ENCODE measurements at regions not wholly inside any gene's neighbourhood (a gene's known extent, or its start where the extent isn't known, plus 50 kb on each side); places are given as distances from the start of the nearest gene placed in this dataset.

DNA sequence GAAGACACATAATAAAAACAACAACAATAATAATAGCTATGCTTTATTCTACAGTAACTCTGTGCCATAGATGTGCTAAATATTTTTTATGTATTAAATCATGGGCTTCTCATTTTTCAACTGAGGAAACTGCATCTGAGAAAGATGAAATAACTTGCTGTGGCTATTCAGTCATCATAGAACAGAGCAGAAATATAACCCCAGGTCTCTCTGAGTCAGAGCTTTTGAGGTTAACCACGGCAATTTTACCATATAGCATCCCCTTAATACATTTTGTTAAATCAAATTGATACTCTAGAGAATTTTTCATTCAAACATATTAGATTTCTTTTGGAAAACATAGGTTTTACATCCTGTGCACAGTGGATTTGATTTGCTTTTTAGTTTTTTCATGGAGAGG lies 586.6 kb upstream of the KLHL29 start:
- DNase-seq (ENCODE audit: extremely low spot score, insufficient read length, low read depth) (no peak), FAIRE-seq (no peak)

DNA sequence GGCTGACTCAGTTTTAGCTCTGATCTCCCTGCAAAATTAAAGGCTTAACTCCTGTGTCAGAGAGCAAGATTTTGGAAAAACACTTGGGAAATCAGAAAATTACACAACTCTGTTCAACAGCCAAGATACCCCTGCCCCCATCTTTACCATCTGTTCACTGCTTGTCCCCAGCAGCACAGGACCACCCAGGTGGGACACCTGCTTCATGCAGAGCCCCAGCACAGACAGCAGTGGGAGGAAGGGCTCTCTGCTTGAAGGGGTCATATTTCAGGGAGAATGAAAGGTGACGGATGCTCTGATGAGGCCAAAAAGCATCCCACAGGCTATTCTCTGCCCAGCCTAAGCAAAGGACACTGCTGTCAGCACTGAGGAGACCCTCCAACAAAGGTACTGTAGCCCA lies 584.6 kb upstream of the KLHL29 start:
- DNase-seq (ENCODE audit: extremely low spot score, insufficient read length, low read depth): no peak
- no peak for FAIRE-seq

DNA sequence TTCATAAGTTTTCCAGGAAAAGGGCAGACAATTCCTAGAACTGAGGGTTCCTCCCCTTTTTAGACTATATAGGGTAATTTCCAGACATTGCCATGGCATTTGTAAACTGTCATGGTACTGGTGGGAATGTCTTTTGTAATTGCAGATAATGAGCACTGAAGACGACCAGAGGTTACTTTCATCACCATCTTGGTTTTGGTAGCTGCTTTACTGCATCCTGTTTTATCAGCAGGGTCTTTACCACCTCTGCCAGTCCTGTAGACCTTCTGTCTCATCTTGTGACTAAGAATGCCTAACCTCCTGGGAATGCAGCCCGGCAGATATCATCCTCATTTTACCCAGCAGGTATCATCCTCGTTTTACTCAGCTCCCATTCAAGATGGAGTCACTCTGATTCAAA lies 583.9 kb upstream of the KLHL29 start:
- no peak for DNase-seq (ENCODE audit: extremely low spot score, insufficient read length, low read depth)
- FAIRE-seq: no peak

DNA sequence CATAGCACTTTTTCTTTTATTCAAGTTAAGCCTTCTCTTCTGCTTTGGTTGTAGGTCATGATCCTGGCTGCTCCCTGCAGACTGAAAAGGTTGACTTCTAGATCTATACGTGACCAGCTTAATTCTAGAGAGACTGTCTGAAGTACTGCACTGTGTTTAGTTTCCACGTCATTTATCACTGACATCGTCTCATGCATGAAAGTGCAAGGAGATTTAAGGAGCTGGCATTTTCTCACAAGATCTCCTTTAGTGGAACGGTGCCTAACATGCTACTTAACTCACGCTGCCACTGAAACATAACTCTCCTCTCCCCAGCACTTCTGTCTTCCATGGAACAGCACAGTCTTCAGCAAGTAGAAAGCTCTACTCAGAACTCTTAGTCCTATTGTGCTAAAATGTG lies 583.0 kb upstream of the KLHL29 start:
- no peak for FAIRE-seq

DNA sequence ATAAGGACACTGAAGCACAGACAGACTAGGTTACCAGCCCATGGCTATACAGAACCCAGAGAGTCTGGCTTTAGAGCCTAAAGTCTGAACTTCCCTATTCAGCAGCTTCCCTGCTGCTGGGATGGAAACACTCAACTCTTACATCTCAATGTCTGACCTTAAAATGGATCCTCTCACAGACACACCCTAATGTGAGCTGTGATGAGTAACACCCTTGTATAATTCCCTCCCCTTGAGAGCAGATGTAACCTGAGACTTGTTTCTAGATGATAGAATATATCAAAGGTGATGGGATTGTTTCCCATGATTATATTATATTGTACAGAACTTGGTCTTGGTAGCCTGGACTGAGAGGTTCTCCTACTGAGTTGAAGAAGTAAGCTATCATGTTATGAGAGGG lies 577.1 kb upstream of the KLHL29 start:
- no peak for DNase-seq (ENCODE audit: extremely low spot score, insufficient read length, low read depth)
- no peak for FAIRE-seq

More for the DNA sequence above, 583.0 kb upstream of the KLHL29 start:
- no peak for DNase-seq (ENCODE audit: extremely low spot score, insufficient read length, low read depth)

DNA sequence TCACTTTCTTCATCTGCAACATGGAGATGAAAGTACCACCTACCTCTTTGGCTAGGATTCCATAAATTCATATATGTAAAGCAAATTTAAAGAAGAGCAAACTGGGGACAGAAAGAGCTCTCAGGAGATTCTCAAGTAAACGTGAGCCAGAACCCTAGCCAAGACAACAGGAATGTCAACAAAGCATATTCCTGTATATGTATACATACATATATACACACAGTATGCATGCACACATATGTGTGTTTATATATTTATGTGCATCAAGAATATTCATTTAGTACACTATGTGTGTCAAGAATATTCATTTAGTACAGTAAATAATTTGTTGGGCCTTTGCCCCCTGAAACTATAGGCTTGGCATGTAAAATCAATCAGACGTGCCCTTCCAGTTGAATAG lies 574.4 kb upstream of the KLHL29 start:
- no peak for DNase-seq (ENCODE audit: extremely low spot score, insufficient read length, low read depth)
- no peak for FAIRE-seq

DNA sequence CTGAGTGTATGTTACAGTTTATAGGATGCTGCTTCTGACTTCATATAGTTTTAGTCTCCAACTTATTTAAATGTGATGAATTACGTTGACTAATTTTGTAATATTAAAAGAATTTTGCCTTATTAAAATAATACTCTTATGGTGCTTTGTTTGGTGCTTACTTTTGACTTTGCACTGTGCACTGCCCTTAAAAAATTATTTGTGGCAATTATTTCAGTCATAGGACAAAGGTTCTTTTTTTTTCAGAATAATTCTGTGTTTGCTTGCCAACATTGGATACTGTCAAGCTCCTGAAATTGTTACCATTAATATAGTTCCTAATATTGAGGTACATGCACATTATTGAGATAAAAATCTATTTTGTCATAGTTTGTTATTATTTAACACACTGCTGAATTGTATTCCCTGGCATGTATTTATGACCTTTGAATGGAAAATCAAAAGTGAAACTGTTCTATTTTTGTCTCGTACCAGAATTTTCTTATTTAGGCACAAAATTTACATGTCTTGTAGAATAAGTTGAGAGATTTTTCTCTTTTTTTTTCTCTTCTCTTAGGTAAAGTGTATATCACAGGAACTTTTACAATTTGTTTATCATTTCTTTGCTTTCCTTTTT lies 572.8 kb upstream of the KLHL29 start:
- no peak for DNase-seq (ENCODE audit: extremely low spot score, insufficient read length, low read depth)
- FAIRE-seq: no peak

DNA sequence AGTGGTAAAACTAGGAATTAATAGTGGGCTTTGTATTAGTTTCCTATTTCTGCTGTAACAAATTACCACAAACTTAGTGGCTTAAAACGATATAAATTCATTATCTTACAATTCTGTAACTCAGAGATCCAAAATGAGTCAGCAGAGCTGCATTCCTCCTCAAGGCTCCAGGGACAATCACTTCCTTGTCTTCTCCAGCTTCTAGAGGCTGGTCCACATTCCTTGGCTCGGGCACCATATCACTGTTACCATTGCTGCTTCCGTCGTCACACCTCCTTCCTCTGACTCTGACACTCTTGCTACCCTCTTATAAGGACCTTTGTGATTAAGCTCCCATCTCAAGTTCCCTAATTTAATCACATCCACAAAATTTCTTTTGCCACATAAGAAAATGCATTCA lies 567.8 kb upstream of the KLHL29 start:
- DNase-seq (ENCODE audit: extremely low spot score, insufficient read length, low read depth): no peak
- no peak for FAIRE-seq

DNA sequence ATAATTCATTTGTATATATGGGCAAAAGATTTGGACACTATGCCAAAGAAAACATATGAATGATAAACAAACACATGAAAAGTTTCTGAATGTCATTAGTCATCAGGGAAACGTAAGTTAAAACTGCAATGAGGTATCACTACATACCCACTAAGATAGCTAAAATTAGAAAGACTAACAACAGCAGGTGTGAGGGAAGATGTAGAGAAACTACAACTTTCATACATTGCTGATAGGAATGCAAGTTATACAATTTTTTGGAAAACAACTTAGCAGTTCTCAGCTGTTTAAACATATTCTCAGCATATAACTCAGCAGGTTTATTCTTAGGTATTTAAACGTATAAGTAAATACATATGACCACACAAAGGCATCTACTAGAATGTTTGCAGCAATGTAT lies 563.5 kb upstream of the KLHL29 start:
- DNase-seq (ENCODE audit: extremely low spot score, insufficient read length, low read depth): no peak
- FAIRE-seq: no peak

DNA sequence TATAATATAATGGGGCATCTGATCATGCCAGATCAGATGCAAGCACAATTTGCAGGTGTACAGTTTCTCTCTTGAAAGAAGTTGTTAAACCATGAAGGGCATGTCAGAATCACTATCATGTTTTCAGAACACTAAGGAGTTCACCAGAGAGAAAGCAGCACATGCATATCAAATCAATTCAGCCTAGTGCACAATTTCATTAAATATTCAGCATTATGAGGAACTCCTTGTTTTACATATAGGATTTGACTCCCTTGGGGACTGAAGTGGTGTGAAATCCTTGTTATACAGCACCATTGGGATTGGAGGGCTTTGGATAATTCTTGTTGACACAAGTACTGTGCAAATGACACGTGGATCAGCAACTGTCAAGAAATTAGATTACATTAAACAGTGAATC lies 562.1 kb upstream of the KLHL29 start:
- DNase-seq (ENCODE audit: extremely low spot score, insufficient read length, low read depth): no peak
- FAIRE-seq: no peak

DNA sequence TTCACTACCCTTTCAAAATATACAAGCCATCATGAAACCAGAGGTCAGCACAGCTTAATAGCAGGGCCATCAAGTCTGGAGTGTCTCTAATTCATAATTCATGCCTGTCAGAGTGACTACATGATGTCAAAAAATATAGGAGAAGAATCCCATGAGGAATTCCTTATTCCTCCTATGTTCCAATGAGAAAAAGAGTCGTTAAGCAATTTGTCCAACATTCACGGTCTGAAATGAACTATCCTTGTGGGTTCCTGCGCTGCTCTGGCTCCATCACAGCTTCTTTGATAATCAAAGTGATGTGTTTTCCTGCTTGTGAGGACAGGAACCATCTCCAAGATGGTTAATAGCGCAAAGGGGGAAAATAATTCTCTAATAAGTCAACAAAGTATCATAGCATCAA lies 560.4 kb upstream of the KLHL29 start:
- DNase-seq (ENCODE audit: extremely low spot score, insufficient read length, low read depth): no peak
- no peak for FAIRE-seq

DNA sequence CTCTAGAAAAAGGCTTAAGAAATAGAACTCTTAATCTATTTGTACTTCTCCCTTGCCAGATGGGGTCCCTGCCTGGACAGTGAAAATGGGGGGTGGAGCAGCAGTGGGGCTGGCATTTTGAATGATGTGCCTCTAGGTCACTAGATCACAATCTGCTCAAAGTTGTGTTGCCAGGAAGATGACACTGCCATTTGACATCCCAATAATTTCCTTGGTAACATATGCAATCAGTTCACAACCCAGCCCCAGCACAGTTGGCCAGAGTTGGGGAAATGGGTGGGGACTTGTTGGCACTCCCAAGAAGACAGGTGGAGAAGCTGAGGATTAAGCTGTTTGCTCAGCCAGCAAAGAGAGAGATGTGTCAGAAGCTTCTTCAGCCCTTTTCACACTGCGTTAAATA lies 558.3 kb upstream of the KLHL29 start:
- no peak for FAIRE-seq

DNA sequence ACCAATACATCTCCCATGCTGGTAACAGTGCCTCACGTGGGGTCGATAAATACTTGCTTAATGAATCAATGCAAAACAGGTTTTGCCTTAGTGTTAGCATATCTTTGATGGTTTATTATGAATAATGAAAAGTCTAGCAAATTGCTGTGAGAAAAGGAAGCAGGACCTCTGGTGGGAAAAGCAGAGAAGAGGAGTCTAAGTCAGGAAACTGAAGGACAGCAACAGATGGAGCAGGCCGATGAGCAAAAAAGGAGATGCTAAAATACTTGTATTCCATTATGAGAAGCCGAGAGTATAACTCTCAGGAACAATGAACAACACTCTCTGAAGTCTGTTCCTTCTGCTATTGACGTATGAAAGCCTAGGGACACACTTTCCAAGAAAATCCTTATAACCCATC lies 555.2 kb upstream of the KLHL29 start:
- no peak for DNase-seq (ENCODE audit: extremely low spot score, insufficient read length, low read depth)
- FAIRE-seq: no peak

More for the DNA sequence above, 558.3 kb upstream of the KLHL29 start:
- DNase-seq (ENCODE audit: extremely low spot score, insufficient read length, low read depth): no peak

DNA sequence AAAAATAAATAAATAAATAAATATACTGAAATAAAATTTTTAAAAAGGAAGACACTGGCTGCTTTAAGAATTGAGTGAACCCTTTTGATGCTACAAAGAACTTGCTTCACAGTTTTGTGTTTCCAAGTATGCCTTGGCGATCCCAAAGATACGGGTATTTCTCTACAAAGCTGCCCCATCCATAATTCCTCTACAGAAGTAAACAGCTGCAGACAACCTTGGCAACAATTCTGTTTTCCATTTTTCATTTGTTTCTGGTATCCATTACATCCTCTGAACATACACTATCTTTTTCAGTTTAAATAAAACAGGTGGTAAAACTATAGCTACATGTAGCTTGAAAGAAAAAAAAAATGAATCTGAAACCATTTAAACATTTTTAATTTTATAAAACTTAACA lies 552.8 kb upstream of the KLHL29 start:
- DNase-seq (ENCODE audit: extremely low spot score, insufficient read length, low read depth) (no peak), FAIRE-seq (no peak)

DNA sequence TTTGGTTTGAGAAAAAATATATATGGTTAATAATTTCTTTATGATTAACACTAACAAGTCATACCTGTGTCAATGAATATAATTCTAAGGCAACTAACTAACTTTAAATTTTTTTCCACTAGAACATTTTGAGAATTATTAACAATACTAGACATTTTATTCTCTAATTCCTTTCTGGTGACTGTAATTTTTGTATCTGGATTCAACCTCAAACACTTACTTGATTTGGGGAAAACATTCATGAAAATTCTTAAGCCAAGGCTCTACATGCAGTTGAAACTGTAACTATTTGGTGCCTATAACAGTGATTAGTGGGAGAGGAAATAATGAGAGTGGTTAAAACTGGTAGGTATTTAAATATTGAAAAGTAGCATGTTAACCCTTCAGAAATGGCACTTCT lies 546.5 kb upstream of the KLHL29 start:
- FAIRE-seq: no peak
- no peak for DNase-seq (ENCODE audit: extremely low spot score, insufficient read length, low read depth)

DNA sequence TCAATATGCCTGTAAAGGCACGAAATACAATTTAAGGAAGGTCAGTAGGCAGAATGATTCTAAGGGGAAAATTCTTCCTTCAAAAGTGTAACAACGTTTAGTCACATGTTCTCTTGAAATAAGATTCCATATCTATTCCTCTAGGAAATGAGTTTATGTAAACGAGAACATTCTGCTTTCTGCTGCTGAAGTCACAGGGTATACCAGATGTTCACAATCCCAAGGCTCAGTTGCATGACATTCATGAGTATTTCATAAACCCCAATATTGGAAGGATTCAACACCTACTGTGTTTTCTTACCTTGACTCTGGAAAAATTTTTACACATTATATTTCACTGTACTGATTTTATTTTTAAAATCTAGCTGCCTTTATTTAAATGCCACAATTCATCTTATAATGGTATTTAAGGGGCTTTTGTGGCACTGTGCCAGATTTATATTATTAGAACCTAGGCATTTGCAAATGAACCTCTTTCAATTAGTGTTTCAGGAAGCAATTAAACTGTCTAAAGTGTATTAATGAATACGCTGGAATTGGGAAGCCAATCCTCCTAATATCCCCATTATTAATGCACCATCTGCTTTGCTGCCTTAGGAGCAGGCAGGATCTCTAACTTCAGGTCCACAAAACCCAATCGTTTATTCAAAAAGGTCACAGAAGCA lies 542.6 kb upstream of the KLHL29 start:
- no peak for FAIRE-seq
- no peak for DNase-seq (ENCODE audit: extremely low spot score, insufficient read length, low read depth)

DNA sequence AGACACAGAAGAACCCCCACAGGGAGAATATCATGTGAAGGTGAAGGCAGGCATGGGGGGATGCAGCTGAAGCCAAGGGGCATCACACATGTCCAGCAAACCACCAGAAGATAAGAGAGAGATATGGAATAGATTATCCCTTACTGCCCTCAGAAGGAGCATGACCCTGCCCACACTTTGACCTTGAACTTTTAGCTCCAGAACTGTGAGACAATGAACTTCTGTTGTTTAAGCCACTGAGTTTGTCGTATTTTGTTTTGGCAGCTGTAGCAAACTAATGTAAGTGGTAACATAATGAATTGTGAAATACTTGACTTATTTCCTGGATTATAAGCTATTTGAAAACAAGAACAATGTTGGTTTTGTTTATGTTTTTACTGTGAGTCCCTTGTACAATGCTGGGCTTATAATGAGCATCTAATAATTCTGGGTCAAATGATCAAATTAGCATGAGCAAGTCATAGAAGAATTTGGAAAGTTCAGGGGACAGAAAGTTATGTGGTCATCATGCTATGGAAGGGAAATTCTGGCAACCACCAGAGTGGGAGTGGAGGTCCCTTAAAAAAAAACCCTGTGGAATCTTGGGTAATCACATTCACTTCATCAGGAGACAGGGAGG lies 541.0 kb upstream of the KLHL29 start:
- DNase-seq (ENCODE audit: extremely low spot score, insufficient read length, low read depth) (no peak), FAIRE-seq (no peak)

DNA sequence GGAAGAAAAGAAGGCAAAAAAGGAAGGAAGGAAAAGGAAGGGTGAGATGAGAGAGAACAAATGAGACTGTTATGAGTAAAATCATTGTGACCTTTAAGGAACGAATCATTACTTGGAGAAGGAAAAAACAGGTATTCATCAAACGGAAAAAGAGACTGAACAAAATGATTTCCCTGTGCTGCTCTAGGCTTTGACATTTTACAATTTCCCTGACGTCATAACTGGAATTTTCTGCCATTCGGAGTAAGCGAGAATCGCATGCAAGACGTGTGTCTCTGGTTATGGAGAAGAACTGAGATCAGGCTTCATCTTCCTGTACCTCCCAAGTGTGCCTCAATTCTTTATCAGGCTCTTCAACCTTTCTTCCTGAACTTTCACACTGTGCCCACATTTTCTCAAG lies 534.7 kb upstream of the KLHL29 start:
- no peak for DNase-seq (ENCODE audit: extremely low spot score, insufficient read length, low read depth)
- no peak for FAIRE-seq

DNA sequence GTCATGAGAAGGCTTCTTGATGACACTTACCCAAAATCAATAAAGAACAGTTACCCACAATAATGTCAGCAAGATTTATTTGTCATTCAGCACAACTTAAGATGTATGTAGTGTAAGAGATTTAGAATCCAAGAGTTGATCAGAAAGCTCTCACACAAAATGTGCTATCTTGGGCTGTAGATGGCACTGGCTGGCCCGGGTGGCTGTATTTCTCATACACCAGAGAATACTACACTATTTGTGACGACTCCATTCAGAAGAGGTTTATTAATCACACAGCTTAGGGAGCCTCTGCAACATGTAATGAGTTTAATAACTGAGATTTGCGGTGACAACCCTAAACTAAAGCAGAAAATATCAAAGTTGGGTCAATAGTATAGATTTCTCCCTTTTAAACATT lies 530.4 kb upstream of the KLHL29 start:
- DNase-seq (ENCODE audit: extremely low spot score, insufficient read length, low read depth) (no peak), FAIRE-seq (no peak)

DNA sequence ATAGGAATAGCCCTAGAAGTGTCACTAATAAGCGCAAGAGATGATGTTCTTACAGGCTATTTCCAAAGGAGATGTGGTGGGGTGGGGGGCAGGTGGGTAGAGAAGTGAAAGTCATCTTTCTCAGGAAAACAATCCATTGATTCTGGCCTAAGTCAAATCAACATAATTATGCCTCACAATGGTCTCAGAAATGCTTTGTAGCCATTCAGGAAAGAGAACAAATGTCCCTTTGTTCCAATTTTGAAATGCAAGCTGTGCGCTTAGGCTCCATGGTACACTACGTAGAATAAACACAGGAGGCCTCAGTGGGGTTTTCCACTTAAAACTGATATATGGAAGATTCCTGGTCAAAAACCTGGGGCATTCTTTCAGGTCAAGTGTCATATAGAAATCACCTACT lies 529.9 kb upstream of the KLHL29 start:
- DNase-seq (ENCODE audit: extremely low spot score, insufficient read length, low read depth): no peak
- FAIRE-seq: no peak

DNA sequence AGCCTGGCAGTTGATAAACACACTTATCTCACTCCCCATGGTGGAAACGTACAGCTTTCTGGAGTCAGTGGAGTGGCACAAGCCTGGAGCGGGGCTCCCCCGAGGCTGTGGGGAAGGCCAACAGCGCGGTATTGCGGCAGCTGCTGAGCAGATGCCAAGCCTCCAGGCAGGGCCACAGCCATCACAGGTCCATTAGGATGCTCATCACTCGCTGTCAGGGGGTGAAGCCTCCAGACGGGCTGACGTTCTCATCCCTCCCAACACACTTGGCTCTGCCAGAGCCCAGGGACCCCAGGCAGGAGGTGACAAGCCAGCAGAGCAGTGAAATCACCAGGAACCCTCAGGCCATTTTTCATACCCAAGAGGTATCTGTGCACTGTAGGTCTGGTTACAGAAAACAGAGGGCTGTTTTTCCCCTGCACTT lies 529.2 kb upstream of the KLHL29 start:
- no peak for FAIRE-seq
- no peak for DNase-seq (ENCODE audit: extremely low spot score, insufficient read length, low read depth)

DNA sequence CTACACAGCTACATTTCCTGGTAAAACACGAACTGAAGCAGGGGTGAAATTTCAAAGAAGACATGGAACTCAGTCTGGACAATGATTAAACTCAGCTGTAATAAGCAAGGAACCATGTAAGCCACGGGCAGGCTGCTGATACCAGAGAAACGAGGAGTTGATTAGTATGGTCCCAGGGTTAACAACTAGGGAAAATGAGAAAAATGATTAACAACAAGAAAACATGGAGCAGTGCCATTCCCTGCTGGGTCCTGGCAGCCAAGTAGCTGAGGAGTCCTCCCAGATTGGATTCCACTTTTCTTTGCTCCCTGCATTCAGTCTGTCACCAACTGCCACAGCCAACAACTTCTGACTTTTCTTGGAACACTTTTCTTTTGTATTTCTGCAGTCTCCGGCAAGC lies 517.0 kb upstream of the KLHL29 start:
- no peak for FAIRE-seq
- DNase-seq (ENCODE audit: extremely low spot score, insufficient read length, low read depth): no peak

Data from GM18507 (cell line).